Astrocyte of the hippocampus (primary cell): ENCODE measurements at regions not wholly inside any gene's neighbourhood (a gene's known extent, or its start where the extent isn't known, plus 50 kb on each side); places are given as distances from the start of the nearest gene placed in this dataset.
A peak's percentile ranks its signal among the peaks of the same experiment; 100 is the strongest.
"Not testable (repeated sequence)": the region's sequence is repeated elsewhere in the genome, so short reads cannot be mapped to it uniquely, and the experiment has no call there.

Experiments used
- DNase-seq: peaks from one replicate; pipeline ENCODE4 v3.0.0; 2011; ENCODE audit warnings: low read depth, low spot score

DNA sequence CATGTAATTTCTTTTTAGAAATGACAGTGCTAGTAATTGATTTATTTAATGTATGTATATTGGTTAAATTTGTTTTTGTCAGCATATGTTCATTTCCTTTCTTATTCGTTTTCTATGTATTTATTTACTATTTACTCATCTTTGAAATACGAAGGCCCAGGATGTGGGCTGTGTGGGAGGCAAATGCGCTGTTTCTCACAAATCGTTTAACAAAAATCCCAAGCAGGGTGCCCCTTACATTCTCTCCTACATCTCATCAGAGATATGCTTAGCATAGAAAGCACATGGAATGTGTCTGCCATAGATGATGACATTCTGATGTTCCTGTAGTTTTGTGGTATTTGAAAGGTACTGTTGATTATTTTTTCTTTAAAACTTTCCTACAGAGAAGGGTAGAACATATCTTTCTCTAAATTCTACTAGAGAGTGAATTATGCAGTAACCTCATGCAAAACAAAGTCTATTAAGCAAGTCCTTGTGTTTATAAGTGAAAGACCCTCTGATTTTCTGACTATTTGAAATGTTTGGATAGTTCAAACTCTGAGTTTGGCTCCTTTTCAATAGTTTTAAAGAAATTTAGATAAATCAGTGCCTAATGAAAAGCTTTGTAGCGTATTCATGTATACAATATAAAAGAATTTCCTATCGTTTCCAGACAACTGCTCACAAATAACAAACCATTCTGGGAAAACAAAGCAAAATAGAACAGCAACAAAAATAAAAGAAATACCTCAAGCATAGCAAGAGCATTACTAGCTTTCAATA, 111.1 kb upstream of the VGLL3 start:
- DNase-seq, result peak; percentile 14

GRCh38 chr3:87097733-87098132, 106.8 kb upstream of the VGLL3 start:
- not testable (repeated sequence) for DNase-seq

DNA sequence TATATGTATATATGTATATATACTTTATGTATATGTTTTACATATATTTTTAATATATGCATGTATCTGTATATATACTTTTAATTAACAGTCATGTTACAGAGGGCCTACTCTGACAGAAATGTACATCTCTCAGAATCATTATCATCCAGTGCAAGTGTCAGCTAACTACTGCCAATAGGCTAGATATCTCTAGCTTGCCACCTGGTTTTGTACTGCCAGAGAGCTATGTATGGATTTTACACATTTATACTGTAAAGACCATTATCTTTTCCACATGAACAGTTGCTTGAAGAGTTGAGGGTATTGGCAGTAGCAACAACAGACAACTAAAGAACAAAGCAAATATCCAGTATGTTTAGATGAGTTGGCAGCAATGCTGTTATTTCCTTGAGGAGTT, 99.7 kb upstream of the VGLL3 start:
- no peak for DNase-seq

GRCh38 chr3:87088993-87089841, 98.3 kb upstream of the VGLL3 start:
- peak; percentile 83 for DNase-seq

DNA sequence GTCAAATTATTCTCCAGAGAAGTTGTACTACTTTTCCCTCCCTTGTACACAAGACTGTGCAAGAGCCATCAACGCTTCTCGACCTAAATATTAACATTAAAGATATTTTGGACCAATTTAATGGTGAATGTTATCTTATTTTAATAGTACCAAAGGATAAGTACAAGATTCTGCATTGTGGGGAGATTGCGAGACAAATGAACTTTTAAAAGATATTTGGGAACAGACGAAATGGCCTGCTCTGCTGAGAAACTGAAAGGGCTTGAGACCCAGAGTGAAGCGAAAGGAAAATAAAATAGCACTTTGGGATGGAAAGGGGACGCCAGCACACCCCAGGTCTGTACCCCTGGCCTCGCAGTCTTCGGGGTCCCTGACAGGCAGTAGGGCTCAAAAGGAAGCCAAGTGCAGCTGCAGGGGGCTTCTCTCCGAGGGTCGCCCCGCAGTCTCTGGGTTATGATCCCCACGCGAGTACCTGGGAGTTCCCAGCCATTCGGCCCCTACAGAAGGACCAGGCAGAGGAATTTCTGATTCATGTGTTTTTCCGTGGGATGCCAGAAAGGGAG, 97.6 kb upstream of the VGLL3 start:
- DNase-seq, result no peak

DNA sequence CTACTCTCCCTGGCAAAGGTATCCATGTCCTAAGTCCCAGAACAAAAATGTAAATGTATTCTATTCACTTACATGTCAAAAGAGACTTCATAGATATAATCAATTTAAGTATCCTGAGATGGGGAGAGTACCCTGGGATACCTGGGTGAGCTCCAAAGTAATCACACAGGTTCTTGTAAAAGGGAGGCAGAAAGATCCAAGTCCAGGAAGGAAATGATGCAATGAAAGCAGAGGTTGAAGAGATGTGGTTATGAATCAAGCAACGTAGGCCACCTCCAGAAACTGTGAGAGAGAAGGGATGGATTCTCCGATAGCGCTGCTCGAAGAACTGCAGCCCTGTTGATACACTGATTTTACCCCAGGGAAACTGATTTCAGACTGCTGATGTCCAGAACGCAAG, 93.9 kb upstream of the VGLL3 start:
- DNase-seq, result no peak

- peak; percentile 74 for DNase-seq
Measured at GRCh38 chr3:87082796-87083440, 92.0 kb upstream of the VGLL3 start.

GRCh38 chr3:87077355-87077754, 86.4 kb upstream of the VGLL3 start:
- DNase-seq, result no peak

DNA sequence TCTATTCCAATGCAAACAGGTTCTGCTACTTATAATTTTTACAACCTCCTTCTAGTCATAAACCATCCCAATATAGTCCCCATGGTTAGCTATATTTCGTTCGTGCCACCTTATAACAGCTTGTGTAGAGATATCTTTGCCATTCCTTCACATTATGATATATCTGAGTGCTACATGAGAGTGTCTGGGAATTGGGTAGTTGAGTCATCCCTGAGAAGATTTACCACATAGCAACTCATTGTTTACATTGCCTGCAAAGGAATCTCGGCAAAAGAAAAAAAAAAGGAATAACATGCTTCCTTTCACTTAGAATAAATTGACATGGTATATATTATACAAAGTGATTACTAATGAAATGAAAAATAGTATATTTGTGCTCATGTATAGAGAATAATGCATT, 86.0 kb upstream of the VGLL3 start:
- peak; percentile 66 for DNase-seq

DNA sequence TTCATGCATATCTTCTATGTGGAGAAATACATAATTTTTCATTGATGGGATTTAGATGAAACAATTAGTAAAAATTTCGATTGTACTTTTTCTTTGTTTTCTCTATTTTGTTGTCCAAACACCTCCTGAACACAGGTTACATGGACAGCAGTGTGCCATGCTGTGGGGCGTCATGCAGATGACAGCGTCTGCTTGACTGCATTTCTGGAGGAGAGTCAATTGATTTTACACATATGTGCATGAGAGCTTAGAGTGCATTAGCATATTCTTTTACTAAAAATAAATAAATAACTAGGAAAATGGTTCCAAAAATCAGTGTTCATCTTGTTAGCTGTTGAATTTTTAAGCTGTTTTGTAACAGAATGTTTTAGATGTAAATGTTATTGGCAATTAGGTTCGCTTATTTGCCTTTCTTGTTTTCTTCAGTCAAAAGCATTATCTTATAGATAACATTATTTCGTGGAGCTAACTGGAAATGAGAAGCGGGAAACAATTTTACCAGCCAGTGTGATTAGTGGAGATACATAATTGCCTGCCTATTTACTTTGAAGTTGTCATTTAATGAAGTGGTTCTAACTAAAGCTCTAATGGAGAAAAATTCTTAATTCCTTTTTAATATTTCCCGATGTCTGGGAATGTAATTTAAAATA, 82.7 kb upstream of the VGLL3 start:
- DNase-seq, result no peak

DNA sequence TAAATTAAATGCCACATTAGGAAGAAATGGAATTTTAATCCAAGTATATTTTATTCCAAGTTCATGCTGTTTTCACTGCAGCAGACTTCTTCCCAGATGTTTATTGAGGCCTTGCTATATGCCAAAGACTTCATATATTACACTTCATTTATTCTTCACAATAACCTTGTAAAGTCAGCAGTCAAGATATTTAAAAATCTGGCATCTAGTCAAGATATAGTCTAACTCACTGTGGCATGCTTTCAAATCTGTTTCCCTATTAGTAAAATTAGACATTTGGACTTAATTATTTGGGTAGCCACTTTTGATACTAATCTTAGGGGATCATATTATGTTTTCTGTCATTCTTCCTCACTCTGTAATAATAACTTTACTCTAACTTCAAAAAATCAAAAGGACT, 81.5 kb upstream of the VGLL3 start:
- DNase-seq, result no peak

DNA sequence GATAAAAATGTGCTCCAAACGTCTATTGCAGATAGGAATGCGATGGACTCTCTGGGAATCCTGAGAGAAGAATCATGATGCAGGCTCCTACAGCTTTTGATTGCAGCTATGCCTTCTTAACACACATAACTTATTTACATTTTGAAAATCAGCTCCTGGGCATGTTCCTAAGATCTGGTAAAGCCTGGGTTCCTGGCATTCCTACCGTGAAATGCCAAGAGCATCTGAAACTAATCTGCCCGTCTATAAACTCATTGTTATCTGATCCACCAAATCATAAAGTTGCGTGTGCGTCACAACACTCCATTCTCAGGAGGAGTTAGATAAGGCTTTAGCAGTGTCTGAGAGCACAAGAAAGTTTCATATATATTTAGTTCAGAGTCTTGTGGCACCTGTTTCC, 79.0 kb upstream of the VGLL3 start:
- no peak for DNase-seq

- DNase-seq, result no peak
Measured at GRCh38 chr3:87069021-87069420, 78.1 kb upstream of the VGLL3 start.

GRCh38 chr3:87062685-87063084, 71.7 kb upstream of the VGLL3 start:
- no peak for DNase-seq

DNA sequence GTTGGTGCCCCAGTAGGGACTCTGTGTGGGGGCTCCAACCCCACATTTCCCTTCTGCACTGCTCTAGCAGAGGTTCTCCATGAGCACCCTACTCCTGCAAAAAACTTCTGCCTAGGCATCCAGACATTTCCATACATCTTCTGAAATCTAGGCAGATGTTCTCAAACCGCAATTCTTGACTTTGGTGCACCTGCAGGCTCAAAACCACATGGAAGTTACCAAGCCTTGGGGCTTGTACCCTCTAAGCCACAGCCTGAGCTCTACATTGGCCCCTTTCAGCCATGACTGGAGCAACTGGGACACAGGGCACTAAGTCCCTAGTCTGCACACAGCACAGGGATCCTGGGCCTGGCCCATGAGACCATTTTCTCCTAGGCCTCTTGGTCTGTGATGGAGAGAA, 66.5 kb upstream of the VGLL3 start:
- DNase-seq, result no peak

DNA sequence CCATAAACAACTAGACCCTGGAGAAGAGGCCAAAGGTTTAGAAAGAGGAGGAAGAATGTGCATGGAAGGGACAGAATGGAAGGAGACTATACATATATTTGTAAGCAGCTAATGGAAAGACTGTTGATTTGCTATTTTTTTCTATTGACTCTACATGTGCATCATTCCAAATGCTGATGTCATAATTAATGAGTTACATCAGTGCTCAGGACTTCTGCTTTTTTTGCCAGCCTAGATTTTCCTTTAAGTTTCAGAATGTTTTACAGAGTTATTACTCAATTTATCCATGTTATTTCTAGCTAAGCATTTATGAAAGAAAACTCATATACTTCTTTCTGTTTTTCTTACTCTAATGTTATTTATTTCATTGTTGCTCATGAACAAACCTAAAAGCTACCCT, 62.6 kb upstream of the VGLL3 start:
- DNase-seq, result no peak

DNA sequence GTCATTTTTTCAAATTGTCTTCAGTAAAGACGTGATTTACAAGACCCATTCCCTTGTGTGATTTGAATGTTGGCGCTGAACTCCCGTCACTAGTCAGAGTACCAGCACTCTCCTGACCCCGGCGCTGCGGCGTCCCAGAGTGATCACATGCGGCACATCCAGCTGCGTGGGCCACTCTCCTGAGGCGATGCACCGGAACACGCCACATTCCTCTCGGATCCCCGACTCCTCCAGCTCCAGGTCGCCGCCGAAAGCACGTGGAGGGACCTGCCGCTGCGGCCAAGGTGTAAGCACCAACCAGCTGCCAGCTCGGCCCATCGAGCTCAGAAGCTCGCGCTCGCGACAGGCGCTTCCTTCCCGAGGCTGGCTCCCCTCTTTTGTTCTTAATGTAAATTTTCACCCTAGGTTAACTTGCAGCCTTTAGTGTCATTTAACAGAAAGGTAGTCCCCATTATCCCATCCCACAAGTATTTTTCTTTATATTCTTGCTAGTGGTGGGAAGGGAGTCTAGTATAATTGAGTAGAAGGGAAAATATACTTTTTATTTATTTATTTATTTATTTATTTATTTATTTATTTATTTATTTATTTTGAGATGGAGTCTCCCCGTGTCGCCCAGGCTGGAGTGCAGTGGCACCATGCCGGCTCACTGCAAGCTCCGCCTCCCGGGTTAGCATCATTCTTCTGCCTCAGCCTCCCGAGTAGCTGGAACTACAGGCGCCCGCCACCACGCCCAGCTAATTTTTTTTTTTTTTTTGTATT, 61.7 kb upstream of the VGLL3 start:
- DNase-seq, result no peak

- no peak for DNase-seq
Measured at GRCh38 chr3:87047852-87048251, 56.9 kb upstream of the VGLL3 start.

GRCh38 chr3:87046241-87046640, 55.3 kb upstream of the VGLL3 start:
- DNase-seq, result no peak

DNA sequence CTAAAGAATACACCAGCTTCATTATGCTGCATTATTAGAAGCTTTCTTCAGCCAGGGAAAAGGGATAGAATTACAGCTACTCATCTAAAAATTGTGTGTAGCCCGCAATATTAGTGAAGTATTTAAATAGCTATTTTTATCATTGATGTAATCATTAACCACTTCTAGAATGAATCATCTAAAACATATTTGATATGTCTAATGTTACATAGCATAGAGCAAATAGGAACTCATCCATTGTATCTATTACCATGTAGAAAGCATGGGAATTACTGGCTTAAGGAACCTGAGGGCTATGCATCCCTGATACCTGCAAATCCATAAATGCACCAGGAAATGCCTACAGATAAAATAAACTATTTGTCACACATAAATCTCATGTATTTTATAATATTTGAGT, 54.5 kb upstream of the VGLL3 start:
- DNase-seq, result no peak

DNA sequence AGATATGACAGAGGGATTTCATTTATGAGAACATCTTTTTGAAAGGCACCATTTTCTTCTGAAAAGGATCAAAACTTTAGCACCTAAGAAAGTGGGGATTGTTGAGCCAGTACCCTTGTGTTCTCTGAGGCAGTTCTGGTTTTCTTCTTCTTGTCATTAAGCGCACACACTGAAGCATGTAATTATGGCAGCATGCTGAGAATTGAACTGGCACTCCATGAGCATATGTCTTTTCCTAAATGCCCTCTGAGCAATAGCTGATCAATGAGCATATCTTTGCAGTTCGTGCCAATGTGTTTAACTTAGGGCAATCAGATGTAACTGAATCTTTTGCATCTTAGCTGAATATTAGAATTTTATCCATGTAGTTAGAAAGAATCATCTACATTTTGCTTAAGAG, 53.9 kb upstream of the VGLL3 start:
- DNase-seq, result no peak
